DMS114 treated with DMSO at 0.1 percent for 48 hours (cell line): ENCODE measurements at regions not wholly inside any gene's neighbourhood (a gene's known extent, or its start where the extent isn't known, plus 50 kb on each side); places are given as distances from the start of the nearest gene placed in this dataset.
"Not testable (repeated sequence)": the region's sequence is repeated elsewhere in the genome, so short reads cannot be mapped to it uniquely, and the experiment has no call there.

Experiments
- DNase-seq: peaks from one replicate; lab custom pipeline; 2025; ENCODE audit not compliant: unreplicated experiment; lab: John Stamatoyannopoulos, UW

GRCh38 chr7:84738583-84739150 is 448.2 kb downstream of the SEMA3D start:
- no peak for DNase-seq

GRCh38 chr7:84735677-84736076 is 451.2 kb downstream of the SEMA3D start:
- no peak for DNase-seq

- no peak for DNase-seq
Measured at GRCh38 chr7:84735011-84735410, 451.8 kb downstream of the SEMA3D start.

DNA sequence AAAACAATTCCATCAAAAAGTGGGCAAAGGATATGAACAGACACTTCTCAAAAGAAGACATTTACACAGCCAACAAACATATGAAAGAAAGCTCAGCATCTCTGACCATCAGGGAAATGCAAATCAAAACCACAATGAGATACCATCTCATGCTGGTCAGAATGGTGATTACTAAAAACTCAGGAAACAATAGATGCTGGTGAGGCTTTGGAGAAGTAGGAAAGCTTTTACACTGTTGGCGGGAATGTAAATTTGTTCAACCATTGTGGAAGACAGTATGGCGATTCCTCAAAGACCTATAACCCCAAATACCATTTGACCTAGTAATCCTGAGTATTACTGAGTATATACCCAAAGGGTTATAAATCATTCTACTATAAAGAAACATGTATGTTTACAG is 452.9 kb downstream of the SEMA3D start:
- not testable (repeated sequence) for DNase-seq

DNA sequence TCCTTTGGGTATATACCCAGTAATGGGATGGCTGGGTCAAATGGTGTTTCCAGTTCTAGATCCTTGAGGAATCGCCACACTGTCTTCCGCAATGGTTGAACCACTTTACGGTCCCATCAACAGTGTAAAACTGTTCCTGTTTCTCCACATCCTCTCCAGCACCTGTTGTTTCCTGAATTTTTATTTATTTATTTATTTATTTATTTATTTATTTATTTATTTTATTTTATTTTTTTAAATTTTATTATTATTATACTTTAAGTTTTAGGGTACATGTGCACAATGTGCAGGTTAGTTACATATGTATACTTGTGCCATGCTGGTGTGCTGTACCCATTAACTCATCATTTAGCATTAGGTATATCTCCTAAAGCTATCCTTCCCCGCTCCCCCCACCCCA is 456.0 kb downstream of the SEMA3D start:
- not testable (repeated sequence) for DNase-seq

DNA sequence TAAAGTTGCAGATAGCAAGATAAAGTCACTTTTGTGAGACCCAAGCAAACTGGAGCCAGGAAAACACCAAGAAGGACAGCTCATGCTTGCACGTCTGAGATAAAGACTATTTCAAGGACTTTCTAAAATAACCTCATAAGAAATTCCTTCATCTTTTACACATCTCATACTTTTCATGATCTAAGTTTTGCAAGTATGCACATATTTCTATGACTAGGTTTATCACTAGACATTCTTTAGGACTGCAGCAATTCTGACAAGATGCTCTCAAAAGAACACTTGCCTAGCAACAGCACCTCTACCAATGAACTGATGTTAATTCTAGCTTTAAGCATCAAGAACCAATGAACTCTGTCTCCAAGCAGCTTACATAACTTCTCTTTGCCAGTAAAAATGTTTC is 457.6 kb downstream of the SEMA3D start:
- no peak for DNase-seq

GRCh38 chr7:84722734-84723133 is 464.1 kb downstream of the SEMA3D start:
- DNase-seq = no peak

DNA sequence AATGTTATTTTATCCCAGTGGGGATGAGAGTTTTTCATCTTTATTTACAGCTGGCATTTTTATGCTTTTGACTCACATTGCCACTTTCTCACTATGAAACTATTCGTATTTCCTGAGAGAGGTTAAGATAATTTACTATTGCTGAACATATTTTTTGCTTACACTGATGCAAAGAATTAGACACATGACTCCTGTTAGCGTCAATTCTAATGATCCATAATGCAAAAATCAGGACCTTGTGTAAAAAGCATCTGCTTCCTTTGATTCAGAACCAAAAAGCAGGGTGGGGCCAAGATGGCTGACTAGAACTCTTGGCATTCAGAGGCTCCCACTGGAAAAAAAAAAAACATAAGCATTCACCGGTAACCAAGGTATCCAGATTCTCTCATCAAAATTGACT is 464.8 kb downstream of the SEMA3D start:
- DNase-seq = no peak

DNA sequence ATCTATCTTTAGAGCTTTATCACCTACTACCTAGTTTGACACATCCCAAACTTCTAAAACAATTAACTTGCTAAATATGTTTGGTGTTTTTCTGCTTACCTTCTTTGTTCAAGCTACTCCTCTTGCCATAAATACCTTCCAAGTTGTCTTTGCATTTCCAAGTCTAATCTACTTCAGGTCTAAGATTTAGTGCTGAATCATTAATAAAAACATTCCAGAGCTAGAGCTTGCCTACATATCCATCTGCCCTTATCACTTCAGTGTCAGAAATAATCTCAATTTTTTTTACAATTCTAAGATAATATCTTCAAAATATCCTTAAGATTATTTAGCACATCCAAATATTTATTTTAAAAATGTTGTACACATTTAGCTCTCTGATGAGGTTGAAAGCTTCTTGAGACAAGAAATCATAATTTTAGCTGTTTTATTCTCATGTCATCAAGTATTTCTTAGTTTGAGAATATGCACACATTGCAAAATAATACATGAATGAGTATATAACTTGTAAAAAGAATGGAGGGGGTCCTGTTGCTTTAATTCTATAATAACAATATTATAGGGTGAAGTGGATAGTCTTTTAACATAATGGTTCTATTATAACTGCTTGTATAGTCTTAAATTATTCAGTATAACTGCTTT is 466.3 kb downstream of the SEMA3D start:
- no peak for DNase-seq

GRCh38 chr7:84714765-84715164 is 472.1 kb downstream of the SEMA3D start:
- no peak for DNase-seq

DNA sequence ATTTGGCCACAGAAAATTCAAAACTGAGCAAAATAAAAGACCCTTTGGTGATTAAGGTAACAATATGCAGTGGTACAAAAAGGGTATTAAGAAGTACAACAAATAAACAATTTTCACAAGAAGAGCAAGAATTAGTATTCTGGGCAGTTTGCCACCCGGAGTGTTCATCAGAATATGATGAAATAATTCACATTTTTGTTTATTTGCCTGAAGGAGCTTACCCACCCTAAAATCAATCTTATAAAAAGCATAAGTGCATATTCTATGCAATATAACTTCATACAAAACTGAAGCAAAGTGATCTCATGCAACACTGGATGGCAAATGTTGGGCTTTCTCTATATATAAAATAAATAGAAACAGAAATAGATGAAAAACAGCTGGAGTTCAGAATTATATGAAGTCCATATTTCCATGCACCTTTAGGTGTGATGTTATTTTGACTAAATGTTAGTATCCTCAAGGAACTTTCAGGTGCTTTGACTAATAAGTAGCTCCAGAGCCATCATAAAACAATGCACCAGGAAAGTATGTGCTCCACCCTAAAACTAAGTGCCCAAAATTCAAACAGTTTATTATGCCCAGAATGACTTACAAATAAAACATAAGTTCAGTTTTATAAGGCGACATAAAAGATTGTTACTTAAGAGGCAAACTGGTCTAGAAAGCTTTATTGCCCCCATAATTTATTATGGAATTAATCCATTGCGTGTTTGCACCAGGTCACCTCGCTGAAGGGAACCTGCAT is 474.3 kb downstream of the SEMA3D start:
- no peak for DNase-seq

GRCh38 chr7:84710538-84710937 is 476.3 kb downstream of the SEMA3D start:
- DNase-seq = not testable (repeated sequence)

DNA sequence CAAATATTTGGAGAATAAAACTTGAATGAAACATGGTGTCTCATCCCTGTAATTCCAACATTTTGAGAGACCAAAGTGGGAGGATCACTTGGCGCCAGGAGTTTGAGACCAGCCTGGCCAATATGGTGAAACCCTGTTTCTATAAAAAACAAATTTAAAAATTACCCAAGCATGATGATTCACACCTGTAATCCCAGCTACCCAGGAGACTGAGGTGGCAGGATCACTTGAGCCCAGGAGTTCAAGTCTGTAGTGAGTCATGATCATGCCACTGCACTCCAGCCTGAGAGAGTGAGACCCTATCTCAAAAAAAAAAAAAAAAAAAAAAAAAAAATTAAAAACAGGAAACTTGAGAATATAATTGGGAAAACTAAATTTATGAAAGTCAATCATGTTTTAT is 481.1 kb downstream of the SEMA3D start:
- DNase-seq = no peak

- DNase-seq = no peak
Measured at GRCh38 chr7:84705079-84705478, 481.8 kb downstream of the SEMA3D start.

DNA sequence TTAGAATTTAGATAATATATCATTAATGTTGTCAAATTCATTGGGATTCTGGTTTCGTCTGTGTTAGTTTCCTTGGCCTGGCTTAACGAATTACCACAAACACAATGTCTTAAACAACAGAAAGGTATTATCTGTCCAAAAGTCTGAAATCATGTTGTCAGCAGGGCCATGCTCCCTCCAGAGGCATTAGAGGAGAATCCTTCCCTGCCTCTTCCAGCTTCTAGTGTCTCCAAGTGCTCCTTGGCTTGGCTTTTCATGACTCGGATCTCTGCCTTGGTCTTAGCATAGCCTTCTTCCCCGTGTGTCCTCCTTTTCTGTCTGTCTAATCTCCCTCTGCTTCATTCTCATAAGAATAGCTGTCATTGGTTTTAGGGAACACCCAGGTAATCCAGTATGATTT is 482.5 kb downstream of the SEMA3D start:
- no peak for DNase-seq

DNA sequence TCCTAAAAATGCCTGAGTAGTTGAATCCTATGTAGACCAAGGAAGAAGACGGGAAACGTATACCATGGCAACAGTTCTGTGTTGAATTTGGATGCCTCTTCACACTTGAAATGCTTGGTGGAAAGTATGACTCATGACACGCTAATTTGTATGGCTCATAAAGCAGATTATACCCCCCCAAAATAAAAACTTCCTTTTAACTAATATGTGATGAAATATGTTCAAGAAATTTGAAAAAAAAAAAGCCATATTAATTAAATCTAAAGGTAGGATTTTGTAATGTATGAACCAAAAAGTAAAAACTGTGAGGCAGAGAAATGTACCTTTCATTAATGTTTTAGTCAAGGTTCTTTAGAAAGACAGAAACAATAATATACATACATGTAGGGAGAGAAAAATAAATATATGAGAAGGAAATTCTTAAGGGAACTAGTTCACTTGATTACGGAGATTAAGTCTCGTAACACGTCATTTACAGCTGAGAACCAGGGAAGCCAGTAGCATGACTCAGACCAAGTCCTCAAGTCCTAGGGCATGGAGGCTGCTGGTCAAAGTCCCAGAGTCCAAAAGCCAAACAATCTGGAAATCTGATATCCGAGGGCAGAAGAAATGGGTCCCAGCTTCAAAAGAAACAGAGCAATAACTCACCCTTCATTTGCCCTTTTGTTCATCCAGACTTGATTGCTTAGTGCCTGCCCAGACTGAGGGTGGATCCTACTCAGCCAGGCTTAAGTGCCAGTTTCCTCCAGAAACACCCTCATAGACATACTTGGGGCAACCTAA is 485.1 kb downstream of the SEMA3D start:
- no peak for DNase-seq

GRCh38 chr7:84700563-84701370 is 486.1 kb downstream of the SEMA3D start:
- no peak for DNase-seq

DNA sequence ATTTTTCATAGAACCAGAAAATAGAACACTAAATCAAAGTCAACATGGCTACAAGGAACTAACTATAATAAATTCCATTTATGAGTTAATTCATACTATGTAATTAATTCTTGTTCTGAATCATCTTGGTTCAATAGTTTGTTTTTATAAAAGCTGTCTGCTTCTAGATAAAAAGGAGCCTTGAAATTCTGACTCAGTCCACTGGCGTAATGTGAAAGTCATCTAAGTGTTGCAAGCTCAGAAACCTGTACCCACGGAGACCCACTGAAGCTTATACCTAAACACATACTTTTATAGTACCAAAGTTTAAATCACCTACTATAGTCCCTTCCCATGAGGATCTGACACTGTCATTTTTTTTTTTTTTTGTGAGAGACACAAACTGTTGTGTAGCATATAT is 489.4 kb downstream of the SEMA3D start:
- no peak for DNase-seq

DNA sequence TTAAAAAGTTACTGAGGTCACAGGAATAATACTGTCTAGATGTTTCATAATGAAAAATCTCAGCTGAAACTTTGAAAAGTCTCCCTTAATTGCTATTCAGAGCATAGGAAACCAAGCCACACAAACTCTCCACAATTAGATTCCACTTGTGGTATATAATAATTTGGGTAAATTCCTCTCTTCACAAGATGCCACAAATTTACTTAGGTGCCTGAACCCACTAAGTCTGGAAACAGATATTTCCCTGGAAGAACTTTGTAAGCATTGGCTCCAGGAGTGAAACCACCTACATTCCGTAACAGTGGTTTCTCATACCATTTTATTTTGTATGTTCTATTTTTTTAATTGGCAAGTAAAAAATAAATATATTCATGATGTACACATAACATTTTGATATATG is 493.4 kb downstream of the SEMA3D start:
- no peak for DNase-seq

DNA sequence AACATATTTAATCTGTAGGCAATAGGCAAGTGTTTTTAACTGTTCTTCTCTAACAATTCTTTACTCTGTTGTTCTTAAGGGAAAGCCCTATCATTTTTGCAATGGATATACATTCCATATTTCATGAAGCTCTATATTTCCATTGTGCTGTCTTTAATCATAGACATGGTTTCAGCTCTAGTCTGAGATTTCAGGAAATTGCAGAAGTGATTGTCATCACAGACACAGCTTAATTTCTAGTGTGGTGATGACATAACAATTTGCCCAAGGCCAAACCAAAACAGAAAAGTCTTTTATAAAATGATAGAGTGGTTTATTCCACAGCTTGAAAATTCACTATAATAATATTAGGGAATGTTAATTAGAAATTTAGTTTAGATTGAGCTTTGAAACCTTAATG is 494.1 kb upstream of the SEMA3A start:
- DNase-seq = no peak

GRCh38 chr7:84686373-84686772 is 491.8 kb upstream of the SEMA3A start:
- no peak for DNase-seq
